ENCODE measurements at regions not wholly inside any gene's neighbourhood (a gene's known extent, or its start where the extent isn't known, plus 50 kb on each side); places are given as distances from the start of the nearest gene placed in this dataset.

DNA sequence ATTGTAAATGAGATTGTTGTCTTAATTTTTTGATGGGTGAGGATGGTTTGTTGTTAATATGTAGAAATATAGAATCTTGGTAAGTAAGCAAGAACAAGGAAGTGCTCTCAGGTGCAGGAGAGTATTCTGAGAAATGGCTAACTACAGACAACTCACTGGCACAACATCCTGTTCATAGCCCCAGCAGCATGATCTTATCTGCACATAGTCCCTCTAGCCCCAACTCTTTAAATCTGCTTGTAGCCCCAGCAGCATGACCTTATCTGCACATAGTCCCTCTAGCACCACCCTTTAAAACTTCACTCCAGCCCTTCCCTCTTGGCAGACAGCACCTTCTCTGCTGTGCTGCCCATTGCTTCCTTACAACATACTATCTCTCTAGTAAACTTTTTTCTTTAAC is 1957.1 kb upstream of the ADGRL3 start:
- TF ChIP-seq, protein P1, sequence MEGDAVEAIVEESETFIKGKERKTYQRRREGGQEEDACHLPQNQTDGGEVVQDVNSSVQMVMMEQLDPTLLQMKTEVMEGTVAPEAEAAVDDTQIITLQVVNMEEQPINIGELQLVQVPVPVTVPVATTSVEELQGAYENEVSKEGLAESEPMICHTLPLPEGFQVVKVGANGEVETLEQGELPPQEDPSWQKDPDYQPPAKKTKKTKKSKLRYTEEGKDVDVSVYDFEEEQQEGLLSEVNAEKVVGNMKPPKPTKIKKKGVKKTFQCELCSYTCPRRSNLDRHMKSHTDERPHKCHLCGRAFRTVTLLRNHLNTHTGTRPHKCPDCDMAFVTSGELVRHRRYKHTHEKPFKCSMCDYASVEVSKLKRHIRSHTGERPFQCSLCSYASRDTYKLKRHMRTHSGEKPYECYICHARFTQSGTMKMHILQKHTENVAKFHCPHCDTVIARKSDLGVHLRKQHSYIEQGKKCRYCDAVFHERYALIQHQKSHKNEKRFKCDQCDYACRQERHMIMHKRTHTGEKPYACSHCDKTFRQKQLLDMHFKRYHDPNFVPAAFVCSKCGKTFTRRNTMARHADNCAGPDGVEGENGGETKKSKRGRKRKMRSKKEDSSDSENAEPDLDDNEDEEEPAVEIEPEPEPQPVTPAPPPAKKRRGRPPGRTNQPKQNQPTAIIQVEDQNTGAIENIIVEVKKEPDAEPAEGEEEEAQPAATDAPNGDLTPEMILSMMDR (IDR thresholded peaks at IDR 0.05): no peak
- no peak for TF ChIP-seq POLR2A (IDR thresholded peaks at IDR 0.05)
